ENCODE measurements at regions not wholly inside any gene's neighbourhood (a gene's known extent, or its start where the extent isn't known, plus 50 kb on each side); places are given as distances from the start of the nearest gene placed in this dataset.
"Not testable (repeated sequence)": the region's sequence is repeated elsewhere in the genome, so short reads cannot be mapped to it uniquely, and the experiment has no call there.

- not testable (repeated sequence) for TF ChIP-seq CTCF, POLR2A (IDR thresholded peaks at IDR 0.05)
These were observed 309.3 kb upstream of the NFIA start for GRCh38 chr1:60773099-60773498.
